ENCODE measurements at regions not wholly inside any gene's neighbourhood (a gene's known extent, or its start where the extent isn't known, plus 50 kb on each side); places are given as distances from the start of the nearest gene placed in this dataset.
"Not testable (repeated sequence)": the region's sequence is repeated elsewhere in the genome, so short reads cannot be mapped to it uniquely, and the experiment has no call there.

DNA sequence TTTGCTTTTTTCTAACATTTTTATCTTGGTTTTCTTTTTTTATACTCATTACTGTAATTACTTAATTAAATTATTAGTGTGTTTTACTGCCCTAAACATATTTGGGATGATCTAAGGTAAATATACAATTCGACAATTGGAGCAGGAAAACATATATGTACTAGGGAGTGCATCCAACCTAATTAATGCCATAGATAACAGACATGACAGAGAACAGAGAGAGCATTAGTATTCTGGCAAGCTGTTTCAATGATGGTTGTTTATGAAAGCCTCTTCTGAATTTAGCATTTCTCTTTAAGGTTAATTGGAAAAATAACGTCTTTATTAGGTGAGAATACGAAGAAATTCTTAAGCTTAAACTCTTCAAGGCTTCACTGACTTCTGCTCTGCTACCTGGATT, 300.1 kb upstream of the PRR16 start:
- H3K36me3 Mint-ChIP-seq (ENCODE audit: low read depth, unreplicated experiment), result no peaks in the 10 kb centered on the region
- TF ChIP-seq, protein P1, sequence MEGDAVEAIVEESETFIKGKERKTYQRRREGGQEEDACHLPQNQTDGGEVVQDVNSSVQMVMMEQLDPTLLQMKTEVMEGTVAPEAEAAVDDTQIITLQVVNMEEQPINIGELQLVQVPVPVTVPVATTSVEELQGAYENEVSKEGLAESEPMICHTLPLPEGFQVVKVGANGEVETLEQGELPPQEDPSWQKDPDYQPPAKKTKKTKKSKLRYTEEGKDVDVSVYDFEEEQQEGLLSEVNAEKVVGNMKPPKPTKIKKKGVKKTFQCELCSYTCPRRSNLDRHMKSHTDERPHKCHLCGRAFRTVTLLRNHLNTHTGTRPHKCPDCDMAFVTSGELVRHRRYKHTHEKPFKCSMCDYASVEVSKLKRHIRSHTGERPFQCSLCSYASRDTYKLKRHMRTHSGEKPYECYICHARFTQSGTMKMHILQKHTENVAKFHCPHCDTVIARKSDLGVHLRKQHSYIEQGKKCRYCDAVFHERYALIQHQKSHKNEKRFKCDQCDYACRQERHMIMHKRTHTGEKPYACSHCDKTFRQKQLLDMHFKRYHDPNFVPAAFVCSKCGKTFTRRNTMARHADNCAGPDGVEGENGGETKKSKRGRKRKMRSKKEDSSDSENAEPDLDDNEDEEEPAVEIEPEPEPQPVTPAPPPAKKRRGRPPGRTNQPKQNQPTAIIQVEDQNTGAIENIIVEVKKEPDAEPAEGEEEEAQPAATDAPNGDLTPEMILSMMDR (IDR thresholded peaks at IDR 0.05; ENCODE audit: unreplicated experiment), result no peak
- H3K4me1 Mint-ChIP-seq (ENCODE audit: unreplicated experiment), result no peaks in the 10 kb centered on the region
- no peak overlapping the region for H3K27ac Mint-ChIP-seq (ENCODE audit: unreplicated experiment)
- no peaks in the 10 kb centered on the region for H3K9me3 Mint-ChIP-seq (ENCODE audit: unreplicated experiment)
- H3K4me3 Mint-ChIP-seq (ENCODE audit: unreplicated experiment), result no peak overlapping the region
- DNase-seq (ENCODE audit: low spot score), result no peak
- H3K27me3 Mint-ChIP-seq (ENCODE audit: unreplicated experiment), result no peaks in the 10 kb centered on the region

- TF ChIP-seq, protein P1 (IDR thresholded peaks at IDR 0.05; ENCODE audit: unreplicated experiment), result no peak
- Mint-ChIP-seq H3K4me1 (ENCODE audit: unreplicated experiment) (no peaks in the 10 kb centered on the region), H3K27ac (ENCODE audit: unreplicated experiment) (no peak overlapping the region), H3K9me3 (ENCODE audit: unreplicated experiment) (no peaks in the 10 kb centered on the region), H3K36me3 (ENCODE audit: low read depth, unreplicated experiment) (no peaks in the 10 kb centered on the region), H3K4me3 (ENCODE audit: unreplicated experiment) (no peak overlapping the region), H3K27me3 (ENCODE audit: unreplicated experiment) (no peaks in the 10 kb centered on the region)
- DNase-seq (ENCODE audit: low spot score), result no peak
Measured at GRCh38 chr5:120164986-120165385, 299.1 kb upstream of the PRR16 start.

- TF ChIP-seq, protein P1 (IDR thresholded peaks at IDR 0.05; ENCODE audit: unreplicated experiment), result no peak
- no peaks in the 10 kb centered on the region for H3K36me3 Mint-ChIP-seq (ENCODE audit: low read depth, unreplicated experiment)
- H3K27ac Mint-ChIP-seq (ENCODE audit: unreplicated experiment), result no peak overlapping the region
- H3K9me3 Mint-ChIP-seq (ENCODE audit: unreplicated experiment), result no peaks in the 10 kb centered on the region
- H3K4me3 Mint-ChIP-seq (ENCODE audit: unreplicated experiment), result no peak overlapping the region
- no peaks in the 10 kb centered on the region for H3K4me1 Mint-ChIP-seq (ENCODE audit: unreplicated experiment)
- no peak for DNase-seq (ENCODE audit: low spot score)
- H3K27me3 Mint-ChIP-seq (ENCODE audit: unreplicated experiment), result peaks cover 2% of the 10 kb centered on the region
Measured at GRCh38 chr5:120173125-120173524, 291.0 kb upstream of the PRR16 start.

DNA sequence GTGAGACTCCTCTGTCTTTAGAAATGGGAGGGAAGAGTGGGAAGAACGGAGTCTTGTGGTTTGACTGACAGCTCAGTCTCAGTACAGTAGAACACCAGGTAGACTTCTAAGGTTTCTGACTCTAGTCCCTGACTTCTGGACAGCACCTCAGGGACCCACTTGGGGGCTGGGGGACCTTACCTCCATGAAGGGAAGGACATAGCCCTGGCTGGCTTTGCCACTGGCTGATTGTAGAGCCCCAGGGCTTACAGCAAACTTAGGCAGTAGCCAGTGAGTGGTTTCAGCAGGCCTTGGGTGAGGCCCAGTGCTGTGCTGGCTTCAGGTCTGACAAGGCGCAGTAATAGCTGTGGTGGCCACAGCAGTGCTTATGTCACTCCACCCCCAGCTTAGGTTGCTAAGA, 290.0 kb upstream of the PRR16 start:
- Mint-ChIP-seq H3K27ac (ENCODE audit: unreplicated experiment) (no peak overlapping the region), H3K36me3 (ENCODE audit: low read depth, unreplicated experiment) (no peaks in the 10 kb centered on the region)

GRCh38 chr5:120181238-120181637, 282.9 kb upstream of the PRR16 start:
- H3K36me3 Mint-ChIP-seq (ENCODE audit: low read depth, unreplicated experiment); H3K4me1 Mint-ChIP-seq (ENCODE audit: unreplicated experiment); H3K27ac Mint-ChIP-seq (ENCODE audit: unreplicated experiment); H3K4me3 Mint-ChIP-seq (ENCODE audit: unreplicated experiment); DNase-seq (ENCODE audit: low spot score); H3K9me3 Mint-ChIP-seq (ENCODE audit: unreplicated experiment); H3K27me3 Mint-ChIP-seq (ENCODE audit: unreplicated experiment): not testable (repeated sequence)

More for the DNA sequence above, 290.0 kb upstream of the PRR16 start:
- no peaks in the 10 kb centered on the region for H3K9me3 Mint-ChIP-seq (ENCODE audit: unreplicated experiment)
- no peak for DNase-seq (ENCODE audit: low spot score)
- no peak overlapping the region for H3K4me3 Mint-ChIP-seq (ENCODE audit: unreplicated experiment)
- no peaks in the 10 kb centered on the region for H3K4me1 Mint-ChIP-seq (ENCODE audit: unreplicated experiment)
- TF ChIP-seq, protein P1 (IDR thresholded peaks at IDR 0.05; ENCODE audit: unreplicated experiment), result no peak
- peaks cover 2% of the 10 kb centered on the region for H3K27me3 Mint-ChIP-seq (ENCODE audit: unreplicated experiment)

DNA sequence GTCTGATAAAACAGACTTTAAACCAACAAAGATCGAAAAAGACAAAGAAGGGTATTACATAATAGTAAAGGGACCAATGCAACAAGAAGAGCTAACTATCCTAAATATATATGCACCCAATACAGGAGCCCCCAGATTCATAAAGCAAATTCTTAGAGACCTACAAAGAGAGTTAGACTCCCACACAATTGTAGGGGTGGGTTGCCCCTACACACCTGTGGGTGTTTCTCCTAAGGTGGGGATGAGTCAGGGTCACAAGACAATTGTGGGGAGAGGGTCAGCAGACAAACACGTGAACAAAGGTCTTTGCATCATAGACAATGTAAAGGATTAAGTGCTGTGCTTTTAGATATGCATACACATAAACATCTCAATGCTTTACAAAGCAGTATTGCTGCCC, 269.4 kb upstream of the PRR16 start:
- not testable (repeated sequence) for H3K4me3 Mint-ChIP-seq (ENCODE audit: unreplicated experiment); H3K9me3 Mint-ChIP-seq (ENCODE audit: unreplicated experiment); H3K36me3 Mint-ChIP-seq (ENCODE audit: low read depth, unreplicated experiment); DNase-seq (ENCODE audit: low spot score); H3K27me3 Mint-ChIP-seq (ENCODE audit: unreplicated experiment); H3K4me1 Mint-ChIP-seq (ENCODE audit: unreplicated experiment); H3K27ac Mint-ChIP-seq (ENCODE audit: unreplicated experiment)
